ENCODE measurements at regions not wholly inside any gene's neighbourhood (a gene's known extent, or its start where the extent isn't known, plus 50 kb on each side); places are given as distances from the start of the nearest gene placed in this dataset.

DNA sequence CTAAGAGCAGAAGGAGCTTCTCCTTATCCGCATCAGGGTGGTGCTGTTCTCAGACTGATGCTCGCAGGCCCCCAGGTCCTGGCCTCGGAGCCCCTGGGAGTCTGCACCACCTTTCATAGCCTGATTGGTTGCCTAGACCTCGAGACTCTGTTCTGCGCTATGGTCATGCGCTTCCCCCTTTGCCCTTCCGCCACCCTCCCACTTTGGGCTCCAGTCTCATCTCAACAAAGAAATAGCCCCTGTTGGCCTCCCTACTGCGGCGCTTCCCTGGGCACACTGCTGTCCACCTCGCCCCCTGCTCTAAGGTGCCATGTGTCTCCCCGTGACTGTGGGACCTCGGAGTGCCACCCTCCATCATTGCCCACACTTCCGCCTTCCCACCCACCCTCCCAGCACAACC lies 102.9 kb upstream of the TWIST2 start:
- H3K27ac ChIP-seq: no peak overlapping the region

DNA sequence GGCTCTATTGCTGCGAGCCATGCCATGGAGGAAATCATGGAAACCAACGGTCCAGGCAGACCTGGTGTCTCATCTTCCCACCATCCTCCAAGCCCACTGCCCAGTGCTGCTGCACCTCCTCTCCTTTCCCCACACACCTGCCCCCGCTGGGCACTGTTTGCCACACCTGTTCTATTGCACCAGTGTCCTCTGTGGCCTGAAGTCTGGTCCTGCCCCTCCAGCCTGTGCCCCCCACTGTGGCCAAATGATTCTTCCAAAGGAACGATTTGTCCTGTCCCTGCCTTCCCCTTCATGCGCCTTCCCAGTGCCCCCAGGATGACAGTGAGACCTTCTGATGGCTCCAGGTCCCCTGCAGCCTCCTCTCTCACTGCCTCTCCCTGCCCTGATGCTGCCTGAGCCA lies 101.9 kb upstream of the TWIST2 start:
- no peak overlapping the region for H3K27ac ChIP-seq
- no peak for TF ChIP-seq ZFX (IDR thresholded peaks at IDR 0.05; ENCODE audit: borderline replicate concordance)
- TF ChIP-seq, protein P1, sequence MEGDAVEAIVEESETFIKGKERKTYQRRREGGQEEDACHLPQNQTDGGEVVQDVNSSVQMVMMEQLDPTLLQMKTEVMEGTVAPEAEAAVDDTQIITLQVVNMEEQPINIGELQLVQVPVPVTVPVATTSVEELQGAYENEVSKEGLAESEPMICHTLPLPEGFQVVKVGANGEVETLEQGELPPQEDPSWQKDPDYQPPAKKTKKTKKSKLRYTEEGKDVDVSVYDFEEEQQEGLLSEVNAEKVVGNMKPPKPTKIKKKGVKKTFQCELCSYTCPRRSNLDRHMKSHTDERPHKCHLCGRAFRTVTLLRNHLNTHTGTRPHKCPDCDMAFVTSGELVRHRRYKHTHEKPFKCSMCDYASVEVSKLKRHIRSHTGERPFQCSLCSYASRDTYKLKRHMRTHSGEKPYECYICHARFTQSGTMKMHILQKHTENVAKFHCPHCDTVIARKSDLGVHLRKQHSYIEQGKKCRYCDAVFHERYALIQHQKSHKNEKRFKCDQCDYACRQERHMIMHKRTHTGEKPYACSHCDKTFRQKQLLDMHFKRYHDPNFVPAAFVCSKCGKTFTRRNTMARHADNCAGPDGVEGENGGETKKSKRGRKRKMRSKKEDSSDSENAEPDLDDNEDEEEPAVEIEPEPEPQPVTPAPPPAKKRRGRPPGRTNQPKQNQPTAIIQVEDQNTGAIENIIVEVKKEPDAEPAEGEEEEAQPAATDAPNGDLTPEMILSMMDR (IDR thresholded peaks at IDR 0.05): no peak

More for the DNA sequence above, 102.9 kb upstream of the TWIST2 start:
- no peak for TF ChIP-seq ZFX (IDR thresholded peaks at IDR 0.05; ENCODE audit: borderline replicate concordance)
- TF ChIP-seq, protein P1 (IDR thresholded peaks at IDR 0.05): no peak

DNA sequence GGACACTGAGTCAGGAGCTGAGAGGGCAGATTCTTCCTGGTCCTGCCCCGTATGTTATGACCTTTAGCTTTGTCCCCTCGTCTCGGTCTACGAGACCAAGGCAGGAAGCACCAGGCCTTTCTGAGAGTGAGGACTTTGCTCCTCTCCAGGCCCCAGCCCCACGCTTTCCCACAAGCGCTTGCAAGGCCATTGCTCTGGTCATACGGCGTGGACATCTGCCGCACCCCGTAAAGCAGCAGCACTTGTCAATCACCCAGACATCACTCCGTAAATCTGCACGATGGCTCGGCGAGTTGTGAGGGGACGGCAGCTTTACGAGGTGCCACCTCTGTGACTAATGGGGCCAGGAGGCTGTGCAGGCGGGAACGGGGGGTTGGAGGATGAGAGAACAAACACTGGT lies 100.8 kb upstream of the TWIST2 start:
- TF ChIP-seq, protein P1 (IDR thresholded peaks at IDR 0.05): no peak
- no peak for TF ChIP-seq ZFX (IDR thresholded peaks at IDR 0.05; ENCODE audit: borderline replicate concordance)
- H3K27ac ChIP-seq: no peak overlapping the region

DNA sequence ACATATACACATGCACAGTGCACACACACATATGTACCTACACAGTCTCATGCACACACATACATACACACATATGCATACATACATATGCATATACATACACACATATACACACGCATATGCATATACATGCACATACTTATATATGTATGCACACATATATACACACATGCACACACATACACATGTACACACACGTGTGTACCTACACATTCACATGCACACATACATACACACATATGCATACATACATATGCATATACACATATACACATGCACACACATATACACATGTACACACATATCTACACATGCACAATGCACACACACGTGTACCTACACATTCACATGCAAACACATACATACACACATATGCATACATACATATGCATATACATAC lies 100.3 kb upstream of the TWIST2 start:
- no peak overlapping the region for H3K27ac ChIP-seq
- TF ChIP-seq ZFX (IDR thresholded peaks at IDR 0.05; ENCODE audit: borderline replicate concordance): no peak
- TF ChIP-seq, protein P1 (IDR thresholded peaks at IDR 0.05): no peak

DNA sequence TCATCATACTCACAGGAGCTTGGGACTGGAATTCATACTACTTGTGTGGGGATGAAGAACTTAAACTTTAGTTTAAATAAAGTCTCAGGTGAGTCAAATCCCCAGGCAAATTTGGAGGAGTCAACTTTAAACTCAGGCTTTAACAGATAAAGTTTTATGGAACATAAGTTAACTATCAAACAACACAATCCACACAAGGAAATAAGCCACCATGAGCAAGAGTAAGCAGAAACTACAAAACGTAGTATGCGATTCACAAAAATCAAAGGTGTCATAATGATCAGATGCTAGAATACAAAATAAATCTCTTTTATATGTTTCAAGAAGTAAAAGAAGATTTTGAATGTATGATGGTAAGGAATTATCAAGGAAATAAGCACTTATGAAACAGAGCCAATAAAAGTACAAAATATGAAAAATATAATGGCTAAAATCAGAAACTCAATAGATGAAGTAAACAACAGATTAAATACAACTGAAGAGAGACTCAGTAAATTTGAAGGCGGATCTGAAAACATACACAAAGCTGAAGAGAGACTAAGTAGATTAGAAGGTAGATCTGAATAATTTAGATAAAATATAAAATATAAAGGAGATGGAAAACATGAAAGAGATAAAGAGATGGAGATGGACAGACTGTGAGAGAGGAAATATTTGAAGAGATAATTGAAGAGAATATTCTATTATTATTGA lies 97.5 kb upstream of the TWIST2 start:
- no peak for TF ChIP-seq ZFX (IDR thresholded peaks at IDR 0.05; ENCODE audit: borderline replicate concordance)
- H3K27ac ChIP-seq: no peak overlapping the region

DNA sequence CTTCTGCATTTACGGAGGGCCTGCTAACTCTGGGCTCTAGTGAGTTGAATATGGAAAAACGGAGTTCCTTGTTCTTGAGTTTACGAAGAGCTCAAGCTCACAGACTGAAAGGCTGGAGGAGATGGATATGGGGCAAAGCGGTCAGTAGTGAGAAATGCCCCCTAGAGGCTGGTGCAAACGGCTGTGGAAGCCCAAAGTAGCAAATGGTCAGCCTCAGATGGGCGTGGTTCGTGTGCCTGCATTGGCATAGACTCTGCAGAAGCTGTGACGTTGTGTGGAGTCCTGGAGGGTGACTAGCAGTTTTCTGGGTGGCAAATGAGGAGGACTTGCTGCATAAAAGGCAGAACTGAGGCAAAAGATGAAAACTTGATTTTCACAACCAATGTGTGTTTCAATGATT lies 93.6 kb upstream of the TWIST2 start:
- TF ChIP-seq, protein P1 (IDR thresholded peaks at IDR 0.05): peak; percentile 31
- no peak for TF ChIP-seq ZFX (IDR thresholded peaks at IDR 0.05; ENCODE audit: borderline replicate concordance)

DNA sequence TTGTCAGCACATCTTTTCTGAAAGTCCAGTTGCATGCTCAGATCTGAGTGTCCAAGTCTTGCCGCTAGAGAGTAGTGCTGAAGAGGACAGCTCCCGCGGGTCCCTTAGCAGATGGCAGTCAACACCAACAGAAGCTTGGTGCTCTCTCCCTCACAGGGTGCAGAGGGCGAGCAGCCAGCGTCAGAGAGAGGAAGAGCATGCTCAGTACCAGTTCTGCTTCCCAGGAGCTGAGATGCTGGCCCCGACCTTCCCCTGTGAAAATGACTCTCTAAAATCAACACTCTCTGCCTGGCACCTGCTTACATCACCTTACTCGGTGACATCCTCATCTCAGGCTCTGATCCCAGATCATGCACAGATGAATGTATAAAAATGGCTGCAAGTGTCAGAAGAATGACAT lies 86.0 kb upstream of the TWIST2 start:
- TF ChIP-seq ZFX (IDR thresholded peaks at IDR 0.05; ENCODE audit: borderline replicate concordance): no peak
- TF ChIP-seq, protein P1 (IDR thresholded peaks at IDR 0.05): no peak
- H3K27ac ChIP-seq: no peak overlapping the region

More for the DNA sequence above, 93.6 kb upstream of the TWIST2 start:
- no peak overlapping the region for H3K27ac ChIP-seq
